ENCODE measurements at regions not wholly inside any gene's neighbourhood (a gene's known extent, or its start where the extent isn't known, plus 50 kb on each side); places are given as distances from the start of the nearest gene placed in this dataset.

DNA sequence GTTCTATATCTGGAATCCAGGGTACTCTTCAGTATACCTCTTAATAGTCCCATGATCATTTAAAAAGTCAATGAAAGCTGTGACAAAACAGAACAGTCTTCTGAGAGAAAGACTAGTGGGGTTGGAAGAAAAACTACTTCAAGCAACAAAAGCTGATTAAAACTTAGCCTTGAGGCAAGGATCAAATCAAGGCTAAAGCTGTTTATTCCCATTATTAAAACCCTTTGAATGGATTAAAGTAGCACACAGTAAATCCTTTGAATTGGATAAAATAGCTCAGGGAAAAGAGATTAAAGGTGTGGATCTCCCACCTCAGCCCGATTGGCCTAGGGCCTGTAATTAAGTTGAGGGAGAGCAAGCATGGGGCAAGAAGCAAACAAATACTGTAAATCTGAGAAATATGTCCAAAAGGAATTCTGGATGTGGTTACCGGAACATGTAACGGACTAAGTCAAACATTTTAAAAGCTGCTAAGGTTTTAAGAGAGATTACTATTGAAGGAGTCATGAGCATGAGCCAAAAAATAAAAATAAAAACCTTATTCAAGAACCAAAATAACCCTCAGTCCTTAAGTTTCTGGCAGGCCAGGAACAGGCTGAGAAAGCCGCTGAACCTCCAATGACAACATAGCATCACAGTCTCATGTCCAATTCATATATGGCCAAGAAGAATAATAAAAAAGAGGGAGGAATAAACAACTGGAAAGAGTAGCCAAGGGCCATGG lies 257.3 kb upstream of the NEIL3 start:
- no peak for DNase-seq

DNA sequence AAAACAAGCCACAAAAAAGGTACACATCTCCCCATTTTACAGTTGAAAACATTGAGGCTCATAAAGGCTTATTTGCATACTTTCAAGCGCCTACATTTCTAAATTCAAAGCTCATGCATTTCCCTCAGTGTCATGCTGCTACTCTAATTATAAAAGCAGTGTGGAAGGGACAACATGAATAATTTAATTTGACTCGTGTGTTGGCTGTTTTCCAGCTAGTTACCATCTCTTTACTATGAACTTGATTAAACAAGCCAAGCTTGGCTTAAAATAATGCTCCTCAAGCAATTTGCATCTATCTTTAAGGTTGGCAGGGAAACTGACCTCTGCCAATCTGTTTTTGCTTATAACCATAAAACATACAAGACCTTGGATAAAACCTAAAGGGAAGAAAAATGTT lies 252.5 kb upstream of the NEIL3 start:
- DNase-seq = no peak

DNA sequence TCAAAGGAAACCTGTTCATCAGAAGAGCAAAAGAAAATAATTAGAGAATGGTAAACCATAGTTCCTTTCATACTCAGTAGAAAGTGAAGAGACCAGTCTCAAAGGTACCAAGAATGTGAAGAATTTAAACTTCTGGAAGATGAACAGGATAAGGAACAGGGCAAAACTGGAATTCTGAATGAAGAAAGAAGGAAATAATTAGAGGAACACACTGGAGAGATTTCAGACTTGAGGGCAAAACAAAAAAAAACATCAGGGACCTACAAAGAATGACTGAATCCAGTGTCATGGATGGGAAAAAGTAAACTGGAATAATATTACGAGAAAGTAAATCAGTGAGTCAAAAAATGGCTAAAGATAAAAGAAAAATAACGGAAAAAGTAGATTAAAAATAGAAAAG lies 245.6 kb upstream of the NEIL3 start:
- DNase-seq = no peak

- DNase-seq = no peak
Measured at GRCh38 chr4:177064729-177065394, 244.8 kb upstream of the NEIL3 start.

DNA sequence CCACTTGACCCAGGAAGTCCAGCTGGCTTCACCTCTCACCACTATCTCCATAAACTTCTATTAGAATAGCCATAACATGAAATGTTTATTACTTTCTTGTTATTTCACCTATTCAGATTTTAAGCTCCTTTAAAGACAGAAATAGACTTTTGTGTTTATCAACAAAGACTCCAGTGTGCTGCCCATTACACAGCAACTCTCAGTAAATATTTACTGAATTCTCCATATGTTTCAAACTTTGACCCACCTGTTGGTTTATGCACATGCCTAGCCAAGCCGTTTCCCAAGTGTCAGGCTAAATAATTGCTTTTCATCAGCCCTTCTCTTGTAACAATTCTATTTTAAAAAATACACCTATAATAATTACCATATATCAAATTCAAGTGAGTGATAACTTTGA lies 242.9 kb upstream of the NEIL3 start:
- DNase-seq = no peak

DNA sequence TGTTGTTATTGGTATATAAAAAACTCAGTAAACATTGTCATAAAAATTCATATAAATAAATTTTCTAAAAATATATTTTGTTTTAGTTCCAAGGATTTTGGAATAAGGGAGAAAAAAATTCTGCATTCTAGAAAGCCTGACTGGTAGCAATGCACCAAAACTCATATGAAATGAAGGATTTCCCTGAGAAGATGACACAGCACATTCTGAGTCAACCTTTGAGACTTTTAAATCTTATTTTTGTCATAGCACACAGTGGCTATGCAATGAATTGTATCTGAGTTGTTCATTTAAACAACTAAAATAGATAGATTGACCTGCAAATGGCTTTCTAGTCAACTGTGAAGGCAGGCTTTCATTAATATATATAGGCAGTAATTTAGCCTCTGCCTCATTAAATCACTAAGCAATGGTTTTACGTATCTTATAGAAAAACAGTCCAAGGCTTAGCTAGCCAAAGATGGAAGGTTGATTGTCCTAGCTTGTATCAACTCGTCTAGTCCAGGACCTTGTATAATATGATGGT lies 239.1 kb upstream of the NEIL3 start:
- no peak for DNase-seq

DNA sequence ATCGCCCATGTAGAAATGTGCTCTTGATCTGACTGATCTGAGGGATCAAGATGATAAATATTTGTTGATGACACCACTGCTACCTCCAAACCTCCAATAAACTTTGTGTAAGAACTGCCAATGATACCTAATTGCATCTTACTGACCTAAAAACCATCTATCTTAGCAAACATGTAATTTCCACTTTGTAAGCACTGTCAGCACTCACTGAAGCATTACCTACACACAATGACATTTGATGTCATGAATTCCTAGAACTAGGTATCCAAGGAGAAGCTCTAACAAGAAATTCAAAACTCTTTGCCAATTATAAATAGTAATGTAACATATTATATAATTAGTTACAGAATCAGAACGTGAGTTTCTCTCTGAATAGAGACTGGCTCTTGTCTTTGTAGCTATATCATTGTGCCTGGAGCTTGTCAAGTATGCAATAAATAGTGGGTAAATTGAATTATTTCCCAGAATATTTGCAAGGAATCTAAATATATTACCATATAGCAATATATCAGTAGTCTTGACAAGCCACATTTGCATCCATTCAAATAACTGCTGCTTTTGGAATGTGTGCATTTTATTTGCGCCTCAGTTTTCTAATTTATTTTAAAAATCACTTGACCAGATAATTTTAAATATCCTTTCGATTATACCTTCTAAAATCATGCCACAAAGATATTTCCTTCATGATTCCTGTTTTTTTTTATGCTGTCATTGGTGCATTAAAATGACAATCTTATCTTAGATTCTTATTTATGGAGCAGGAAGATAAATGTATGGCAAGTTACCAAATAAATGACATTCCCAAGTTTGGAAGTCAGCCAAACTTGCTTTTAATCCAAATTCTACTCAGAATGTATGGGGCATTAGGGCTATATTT lies 232.3 kb upstream of the NEIL3 start:
- DNase-seq = no peak

GRCh38 chr4:177079327-177079726 lies 230.3 kb upstream of the NEIL3 start:
- no peak for DNase-seq

DNA sequence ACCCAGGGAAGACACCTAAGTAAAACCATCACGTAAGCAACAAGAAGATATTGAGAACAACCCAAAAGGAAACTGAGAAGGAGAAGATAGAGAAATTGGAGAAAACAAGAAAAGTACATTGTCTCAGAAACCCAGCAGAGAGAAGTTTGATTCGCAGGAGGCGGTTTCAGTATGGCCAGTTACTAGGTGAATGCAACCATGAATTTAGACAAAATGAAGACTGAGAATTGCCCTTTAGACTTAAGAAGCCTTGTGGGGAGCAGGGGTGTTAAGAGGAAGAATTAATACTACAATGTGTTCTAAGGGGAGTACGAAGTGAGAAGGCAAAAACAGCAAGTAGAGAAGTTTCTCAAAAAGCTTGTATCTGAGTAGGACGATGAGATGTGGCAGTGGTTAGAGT lies 229.3 kb upstream of the NEIL3 start:
- no peak for DNase-seq

- DNase-seq = no peak
Measured at GRCh38 chr4:177087060-177087459, 222.6 kb upstream of the NEIL3 start.

DNA sequence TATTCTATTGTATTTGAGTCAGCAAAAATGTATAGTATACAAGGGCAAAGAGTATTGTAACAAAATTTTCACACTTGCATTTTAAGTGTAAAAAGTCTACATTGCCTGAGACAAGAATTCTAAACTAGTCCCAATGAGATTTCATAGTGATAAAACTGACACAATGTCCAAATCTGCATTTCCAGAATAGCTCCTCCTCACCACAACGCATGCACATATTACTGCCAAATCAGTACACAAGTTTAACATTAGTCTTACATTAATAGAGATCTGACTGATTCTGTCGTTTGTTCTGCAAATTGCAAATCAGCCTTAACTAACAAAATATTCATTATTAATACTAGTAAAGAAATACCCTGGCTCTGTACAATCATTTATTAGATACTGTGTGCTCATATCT lies 222.2 kb upstream of the NEIL3 start:
- DNase-seq = no peak

GRCh38 chr4:177091515-177091914 lies 218.2 kb upstream of the NEIL3 start:
- no peak for DNase-seq

- no peak for DNase-seq
Measured at GRCh38 chr4:177092807-177093206, 216.9 kb upstream of the NEIL3 start.

- no peak for DNase-seq
Measured at GRCh38 chr4:177093964-177094363, 215.7 kb upstream of the NEIL3 start.

GRCh38 chr4:177097291-177097690 lies 212.4 kb upstream of the NEIL3 start:
- no peak for DNase-seq

DNA sequence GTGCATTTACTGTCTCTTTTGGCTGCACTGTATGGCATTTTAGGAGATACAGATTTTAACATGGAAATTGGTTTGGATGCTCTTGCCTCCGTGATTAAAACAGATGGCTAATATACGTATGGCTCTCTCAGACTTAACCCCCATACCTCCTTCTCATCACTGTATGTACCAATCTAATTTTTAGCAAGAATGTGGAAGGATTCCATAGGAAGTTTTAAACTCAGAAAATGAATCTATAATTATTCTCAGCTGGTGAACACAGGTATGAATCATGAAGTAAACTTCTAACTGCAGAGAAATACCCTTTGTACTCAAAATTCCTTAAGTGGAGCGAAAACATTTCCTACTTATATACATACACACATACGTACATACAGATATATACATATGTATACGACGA lies 210.5 kb upstream of the NEIL3 start:
- DNase-seq = no peak

GRCh38 chr4:177100307-177100706 lies 209.4 kb upstream of the NEIL3 start:
- DNase-seq = no peak

DNA sequence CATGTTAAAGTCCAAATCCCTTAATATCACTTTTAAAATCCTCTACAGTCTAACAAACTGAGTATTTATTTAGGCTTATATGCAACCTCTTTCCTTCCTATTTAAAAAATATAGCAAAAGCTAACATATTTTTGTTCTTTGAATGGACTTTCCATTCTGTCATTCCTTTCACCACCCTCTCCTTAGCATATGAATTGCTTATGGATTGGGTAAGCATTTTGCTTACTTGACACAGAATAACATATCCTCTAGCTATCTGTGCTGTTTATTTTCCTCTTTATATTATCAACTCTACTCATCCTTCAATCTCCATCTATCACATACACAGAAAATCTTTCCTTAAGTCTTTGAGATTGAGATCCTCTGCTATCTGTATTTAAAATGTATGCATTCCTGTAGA lies 206.1 kb upstream of the NEIL3 start:
- DNase-seq = no peak

DNA sequence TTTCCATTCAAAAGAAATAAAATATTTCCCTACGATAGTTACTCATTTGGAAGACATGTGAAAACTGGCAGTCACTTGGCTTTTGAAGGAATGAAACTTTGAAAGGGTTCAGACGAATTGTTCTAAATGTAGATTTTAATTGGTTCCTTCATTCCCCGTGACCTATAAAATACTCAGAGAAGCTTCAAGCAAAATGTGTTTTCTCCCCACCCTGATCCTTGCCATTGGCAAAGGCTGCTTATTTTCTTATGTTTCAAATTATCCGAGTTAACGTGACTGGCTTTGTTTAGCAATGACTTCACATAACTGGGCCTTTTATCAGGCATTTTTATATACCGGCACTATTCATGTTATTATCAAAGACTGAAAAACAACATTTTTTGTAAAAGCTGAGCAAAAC lies 204.1 kb upstream of the NEIL3 start:
- no peak for DNase-seq

DNA sequence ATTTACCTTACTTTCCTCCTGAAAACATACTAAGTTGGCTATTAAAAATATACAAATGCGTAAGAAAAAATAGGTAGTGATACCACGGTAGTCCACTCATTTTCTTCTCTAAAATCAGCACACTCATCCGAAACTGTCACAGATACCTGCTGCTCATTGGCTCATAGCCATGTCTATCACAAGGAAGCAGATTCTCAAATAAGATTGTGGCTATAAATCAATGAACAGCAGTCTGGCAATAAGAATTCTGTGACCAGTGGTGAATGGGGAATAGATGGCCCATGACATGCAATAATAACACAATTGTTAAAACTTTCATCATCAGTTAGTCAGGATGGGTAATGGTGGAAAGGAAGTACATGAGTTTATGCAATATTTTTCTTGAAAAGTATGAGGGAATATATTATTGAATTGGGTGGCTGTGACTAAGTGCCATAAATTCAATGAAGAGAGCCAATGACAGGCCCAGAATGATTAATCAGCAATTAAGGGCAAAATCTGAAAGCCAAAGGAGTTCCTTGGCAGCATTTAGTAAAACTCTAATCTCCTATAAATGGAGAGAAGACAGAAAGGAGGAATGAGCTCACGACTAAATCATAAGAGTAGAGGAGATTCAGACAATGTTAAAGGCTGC lies 202.3 kb upstream of the NEIL3 start:
- DNase-seq = no peak

- DNase-seq = no peak
Measured at GRCh38 chr4:177108708-177109107, 201.0 kb upstream of the NEIL3 start.

- no peak for DNase-seq
Measured at GRCh38 chr4:177109769-177110168, 199.9 kb upstream of the NEIL3 start.

- no peak for DNase-seq
Measured at GRCh38 chr4:177116161-177116560, 193.5 kb upstream of the NEIL3 start.

Data from activated naive CD4-positive, alpha-beta T cell treated with anti-CD3 and anti-CD28 coated beads, Interleukin-2, amount 50 U/mL, for 16 hours (primary cell).